SK-N-SH (cell line): ENCODE measurements at regions not wholly inside any gene's neighbourhood (a gene's known extent, or its start where the extent isn't known, plus 50 kb on each side); places are given as distances from the start of the nearest gene placed in this dataset.

Source experiments
- CTCF ChIA-PET: fragments of 300-600, 350-600 bp; formaldehyde crosslinking; extraction: SDS; loops from one replicate; lab custom pipeline; 2021; lab: Yijun Ruan, JAX
- POLR2A ChIA-PET: fragments of 350-600 bp; sonication (Branson Sonifier 250); formaldehyde crosslinking; extraction: SDS; loops from one replicate; lab custom pipeline; 2020; ENCODE audit warnings: antibody characterized with exemption, inconsistent platforms; lab: Yijun Ruan, JAX
- DNase-seq: peaks from one replicate; pipeline ENCODE4 v3.0.0; 2012
- H2AFZ ChIP-seq: fragments of 200-600 bp; sonication (generic); 2 replicates; pipeline ENCODE4 v1.8.1; 2016; ENCODE audit warnings: antibody characterized with exemption, mild to moderate bottlenecking, low read depth
- H3F3A ChIP-seq: fragments of 200-600 bp; sonication (generic); replicated peaks from 2 replicates; pipeline ENCODE3; 2016; ENCODE audit warnings: antibody characterized with exemption, mild to moderate bottlenecking; ENCODE audit not compliant: insufficient read depth
- H3K27ac ChIP-seq, 2 experiments: fragments of 200-500 bp in 1 of 2; fragments of 200-600 bp in 1 of 2; sonication (Bioruptor generic) in 1 of 2; sonication (generic), shearing (Covaris generic) in 1 of 2; 2 replicates each; pipeline versions ENCODE4 v1.5.1 to v1.6.1; 2014 to 2016; ENCODE audit warnings: low read depth in 2 of 2, inconsistent platforms in 1 of 2, low read length in 1 of 2, mild to moderate bottlenecking in 1 of 2, mixed read lengths in 1 of 2
- H3K27me3 ChIP-seq: fragments of 200-600 bp; sonication (generic), shearing (Covaris generic); 2 replicates; pipeline ENCODE4 v1.6.1; 2016; ENCODE audit warnings: mixed run types; ENCODE audit not compliant: insufficient read depth
- H3K36me3 ChIP-seq, 2 experiments: fragments of 200-500 bp in 1 of 2; fragments of 200-600 bp in 1 of 2; sonication (Bioruptor generic) in 1 of 2; sonication (generic) in 1 of 2; replicated peaks in 1 of 2; 2 replicates each; pipeline versions ENCODE3 to v1.5.1; 2014 to 2016; ENCODE audit warnings: low read length in 1 of 2, mild to moderate bottlenecking in 1 of 2; ENCODE audit not compliant: insufficient read depth in 2 of 2, control insufficient read depth in 1 of 2
- H3K4me1 ChIP-seq, 2 experiments: fragments of 200-500 bp in 1 of 2; fragments of 200-600 bp in 1 of 2; sonication (Bioruptor generic) in 1 of 2; sonication (generic), shearing (Covaris generic) in 1 of 2; 2 replicates each; pipeline versions ENCODE4 v1.5.1 to v1.6.1; 2014 to 2016; ENCODE audit warnings: low read depth in 1 of 2, low read length in 1 of 2, mixed run types in 1 of 2; ENCODE audit not compliant: insufficient read depth in 2 of 2, control insufficient read depth in 1 of 2
- H3K4me2 ChIP-seq: fragments of 200-600 bp; sonication (generic), shearing (Covaris generic); 2 replicates; pipeline ENCODE4 v1.6.1; 2017; ENCODE audit warnings: mixed run types
- H3K4me3 ChIP-seq, 2 experiments: fragments of 200-500 bp in 1 of 2; fragments of 200-600 bp in 1 of 2; sonication (Bioruptor generic) in 1 of 2; sonication (generic), shearing (Covaris generic) in 1 of 2; 2 replicates each; pipeline versions ENCODE4 v1.5.1 to v1.8.1; 2014 to 2016; ENCODE audit warnings: low read depth in 2 of 2, inconsistent platforms in 1 of 2, low read length in 1 of 2, mild to moderate bottlenecking in 1 of 2, mixed read lengths in 1 of 2, moderate library complexity in 1 of 2
- H3K79me2 ChIP-seq: fragments of 200-600 bp; sonication (generic); 2 replicates; pipeline ENCODE4 v1.8.1; 2017; ENCODE audit warnings: mild to moderate bottlenecking; ENCODE audit not compliant: insufficient read depth
- H3K9ac ChIP-seq: fragments of 200-600 bp; sonication (generic); 2 replicates; pipeline ENCODE4 v1.6.1; 2017; ENCODE audit warnings: mixed run types
- H3K9me2 ChIP-seq: fragments of 200-600 bp; sonication (generic); 2 replicates; pipeline ENCODE4 v1.6.1; 2017; ENCODE audit warnings: mixed run types
- H3K9me3 ChIP-seq: fragments of 200-600 bp; sonication (generic); 2 replicates; pipeline ENCODE4 v1.6.1; 2017; ENCODE audit warnings: mixed run types, mild to moderate bottlenecking, moderate library complexity
- H4K20me1 ChIP-seq: fragments of 200-600 bp; sonication (generic); 2 replicates; pipeline ENCODE4 v1.6.1; 2017; ENCODE audit warnings: mild to moderate bottlenecking, mixed run types; ENCODE audit not compliant: insufficient read depth
- ELF1 ChIP-seq: IDR thresholded peaks from 2 replicates; pipeline ENCODE4 v1.4.0; 2012
- FOXM1 ChIP-seq: IDR thresholded peaks from 2 replicates; pipeline ENCODE4 v1.4.0; 2012; ENCODE audit warnings: low read depth, mild to moderate bottlenecking
- GABPA ChIP-seq: IDR thresholded peaks from 2 replicates; pipeline ENCODE4 v1.4.0; 2012; ENCODE audit warnings: low read depth, mild to moderate bottlenecking
- MEF2A ChIP-seq: IDR thresholded peaks from 2 replicates; pipeline ENCODE4 v1.4.0; 2012; ENCODE audit warnings: low read depth, borderline replicate concordance
- NFIC ChIP-seq: IDR thresholded peaks from 2 replicates; pipeline ENCODE4 v1.4.0; 2012; ENCODE audit warnings: borderline replicate concordance
- NRF1 ChIP-seq: IDR thresholded peaks from 2 replicates; pipeline ENCODE4 v1.6.1; 2012; ENCODE audit warnings: low read depth, mild to moderate bottlenecking, low read length
- POLR2AphosphoS5 ChIP-seq: IDR thresholded peaks from 2 replicates; pipeline ENCODE4 v1.6.1; 2012; ENCODE audit warnings: low read depth, low read length
- RAD21 ChIP-seq: IDR thresholded peaks from 2 replicates; pipeline ENCODE4 v1.6.1; 2012; ENCODE audit warnings: mild to moderate bottlenecking, low read length
- RCOR1 ChIP-seq: fragments of 150-350 bp; IDR thresholded peaks from 2 replicates; pipeline ENCODE4 v1.6.1; 2017; ENCODE audit warnings: antibody characterized with exemption, low read length
- RFX5 ChIP-seq: IDR thresholded peaks from 2 replicates; pipeline ENCODE4 v1.6.1; 2012; ENCODE audit warnings: mild to moderate bottlenecking, improper control_type of control experiment, low read length
- RXRA ChIP-seq: IDR thresholded peaks from 2 replicates; pipeline ENCODE4 v1.4.0; 2012; ENCODE audit warnings: low read depth, mild to moderate bottlenecking, borderline replicate concordance
- SMC3 ChIP-seq: IDR thresholded peaks from 2 replicates; pipeline ENCODE4 v1.6.1; 2012; ENCODE audit warnings: low read depth, low read length, improper control_type of control experiment
- TAF1 ChIP-seq: IDR thresholded peaks from 2 replicates; pipeline ENCODE4 v1.6.1; 2012; ENCODE audit warnings: low read depth, mild to moderate bottlenecking, low read length, moderate library complexity, borderline replicate concordance
- TCF12 ChIP-seq: IDR thresholded peaks from 2 replicates; pipeline ENCODE4 v1.4.0; 2012
- YY1 ChIP-seq: IDR thresholded peaks from 2 replicates; pipeline ENCODE4 v1.4.0; 2012; ENCODE audit warnings: low read depth, mild to moderate bottlenecking
- WGBS: methylation state at CpG from one replicate; pipeline ENCODE4 v1.1.6; 2017; ENCODE audit warnings: low lambda C conversion rate; 5-methylcytosine and 5-hydroxymethylcytosine counted together
- TF ChIP-seq, protein P1 (sequence below): IDR thresholded peaks from 2 replicates; pipeline ENCODE4 v1.4.0; 2012; ENCODE audit warnings: low read depth, borderline replicate concordance
- TF ChIP-seq, protein P2 (sequence below): fragments of 200-600 bp; sonication (generic); IDR thresholded peaks from 2 replicates; pipeline ENCODE4 v1.6.1; 2017; ENCODE audit warnings: antibody characterized with exemption, mild to moderate bottlenecking, moderate library complexity
- TF ChIP-seq, protein P3 (sequence below): fragments of 150-350 bp; IDR thresholded peaks from 2 replicates; pipeline ENCODE4 v1.6.1; 2016; ENCODE audit warnings: mild to moderate bottlenecking, low read depth, low read length
- TF ChIP-seq, protein P4 (sequence below): fragments of 150-350 bp; IDR thresholded peaks from 2 replicates; pipeline ENCODE4 v1.6.1; 2017; ENCODE audit warnings: antibody characterized with exemption, low read length, low read depth, borderline replicate concordance
- TF ChIP-seq, protein P5 (sequence below): IDR thresholded peaks from 2 replicates; pipeline ENCODE4 v1.4.0; 2012; ENCODE audit warnings: low read depth

DNA sequence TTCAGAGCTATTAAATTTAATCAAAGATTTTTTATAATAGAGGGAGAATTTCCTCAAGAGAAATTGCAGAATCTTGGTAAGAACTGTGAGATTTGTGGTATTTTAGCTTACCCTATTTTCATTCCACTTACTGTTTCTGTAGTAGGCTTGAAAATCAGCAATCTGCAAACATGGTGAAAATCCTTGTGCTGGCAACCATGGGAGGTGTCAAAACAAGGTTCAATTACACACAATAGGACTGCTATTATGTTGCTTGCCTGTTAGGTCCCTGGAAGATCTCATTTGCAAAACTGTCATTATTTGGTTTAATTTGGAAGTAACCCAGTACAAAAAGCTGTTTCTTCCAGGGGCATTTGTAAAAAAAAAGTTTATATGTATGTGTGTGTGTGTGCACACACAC, 662.8 kb upstream of the SLITRK6 start (continued):
- TF ChIP-seq, protein P1, sequence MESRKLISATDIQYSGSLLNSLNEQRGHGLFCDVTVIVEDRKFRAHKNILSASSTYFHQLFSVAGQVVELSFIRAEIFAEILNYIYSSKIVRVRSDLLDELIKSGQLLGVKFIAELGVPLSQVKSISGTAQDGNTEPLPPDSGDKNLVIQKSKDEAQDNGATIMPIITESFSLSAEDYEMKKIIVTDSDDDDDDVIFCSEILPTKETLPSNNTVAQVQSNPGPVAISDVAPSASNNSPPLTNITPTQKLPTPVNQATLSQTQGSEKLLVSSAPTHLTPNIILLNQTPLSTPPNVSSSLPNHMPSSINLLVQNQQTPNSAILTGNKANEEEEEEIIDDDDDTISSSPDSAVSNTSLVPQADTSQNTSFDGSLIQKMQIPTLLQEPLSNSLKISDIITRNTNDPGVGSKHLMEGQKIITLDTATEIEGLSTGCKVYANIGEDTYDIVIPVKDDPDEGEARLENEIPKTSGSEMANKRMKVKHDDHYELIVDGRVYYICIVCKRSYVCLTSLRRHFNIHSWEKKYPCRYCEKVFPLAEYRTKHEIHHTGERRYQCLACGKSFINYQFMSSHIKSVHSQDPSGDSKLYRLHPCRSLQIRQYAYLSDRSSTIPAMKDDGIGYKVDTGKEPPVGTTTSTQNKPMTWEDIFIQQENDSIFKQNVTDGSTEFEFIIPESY = no peak
- no peak for TF ChIP-seq NRF1
- TF ChIP-seq, all 33 proteins: peak for 0

DNA sequence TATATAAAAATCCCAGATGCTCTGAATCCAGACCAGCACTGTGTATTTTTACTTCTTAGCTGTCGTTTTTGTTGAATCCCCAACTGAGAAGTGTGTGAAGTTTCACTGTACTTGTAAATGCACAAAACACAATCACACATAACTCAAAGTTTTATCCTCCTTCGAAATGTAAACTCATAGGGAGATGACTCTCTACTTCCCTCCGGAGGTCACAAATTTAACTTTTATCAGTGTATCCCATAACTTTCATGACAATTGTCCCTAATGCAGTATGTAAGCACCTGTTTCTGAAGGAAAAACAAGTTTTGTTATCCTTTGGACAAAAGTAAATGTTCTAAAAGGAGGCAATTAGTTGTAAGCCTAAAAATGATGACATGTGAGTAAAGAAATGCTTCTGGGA, 665.0 kb upstream of the SLITRK6 start:
- ChIA-PET POLR2A (no interaction called here), CTCF (no interaction called here)
- H3K4me3 ChIP-seq = no peak overlapping the region
- no peaks in the 10 kb centered on the region for H3K9me2 ChIP-seq
- no peaks in the 10 kb centered on the region for H3K79me2 ChIP-seq
- no peaks in the 10 kb centered on the region for H3K36me3 ChIP-seq
- no peaks in the 10 kb centered on the region; the same call in 1 of the 2 replicates for H3K9me3 ChIP-seq
- no peaks in the 10 kb centered on the region for H3K4me1 ChIP-seq
- H4K20me1 ChIP-seq = no peaks in the 10 kb centered on the region
- no peak for TF ChIP-seq YY1
- no peak for TF ChIP-seq NRF1
- TF ChIP-seq, protein P2, sequence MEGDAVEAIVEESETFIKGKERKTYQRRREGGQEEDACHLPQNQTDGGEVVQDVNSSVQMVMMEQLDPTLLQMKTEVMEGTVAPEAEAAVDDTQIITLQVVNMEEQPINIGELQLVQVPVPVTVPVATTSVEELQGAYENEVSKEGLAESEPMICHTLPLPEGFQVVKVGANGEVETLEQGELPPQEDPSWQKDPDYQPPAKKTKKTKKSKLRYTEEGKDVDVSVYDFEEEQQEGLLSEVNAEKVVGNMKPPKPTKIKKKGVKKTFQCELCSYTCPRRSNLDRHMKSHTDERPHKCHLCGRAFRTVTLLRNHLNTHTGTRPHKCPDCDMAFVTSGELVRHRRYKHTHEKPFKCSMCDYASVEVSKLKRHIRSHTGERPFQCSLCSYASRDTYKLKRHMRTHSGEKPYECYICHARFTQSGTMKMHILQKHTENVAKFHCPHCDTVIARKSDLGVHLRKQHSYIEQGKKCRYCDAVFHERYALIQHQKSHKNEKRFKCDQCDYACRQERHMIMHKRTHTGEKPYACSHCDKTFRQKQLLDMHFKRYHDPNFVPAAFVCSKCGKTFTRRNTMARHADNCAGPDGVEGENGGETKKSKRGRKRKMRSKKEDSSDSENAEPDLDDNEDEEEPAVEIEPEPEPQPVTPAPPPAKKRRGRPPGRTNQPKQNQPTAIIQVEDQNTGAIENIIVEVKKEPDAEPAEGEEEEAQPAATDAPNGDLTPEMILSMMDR = peak; percentile 40
- no peak for TF ChIP-seq GABPA
- peak; percentile 1 for DNase-seq
- WGBS = 10% methylated on average over 3 of the region's 3 CpGs
- no peaks in the 10 kb centered on the region for H3K27me3 ChIP-seq
- no peak overlapping the region for H3K27ac ChIP-seq
- no peak overlapping the region for H3K9ac ChIP-seq
- H2AFZ ChIP-seq = no peak overlapping the region
- H3F3A ChIP-seq = no peaks in the 10 kb centered on the region
- no peak overlapping the region for H3K4me2 ChIP-seq

DNA sequence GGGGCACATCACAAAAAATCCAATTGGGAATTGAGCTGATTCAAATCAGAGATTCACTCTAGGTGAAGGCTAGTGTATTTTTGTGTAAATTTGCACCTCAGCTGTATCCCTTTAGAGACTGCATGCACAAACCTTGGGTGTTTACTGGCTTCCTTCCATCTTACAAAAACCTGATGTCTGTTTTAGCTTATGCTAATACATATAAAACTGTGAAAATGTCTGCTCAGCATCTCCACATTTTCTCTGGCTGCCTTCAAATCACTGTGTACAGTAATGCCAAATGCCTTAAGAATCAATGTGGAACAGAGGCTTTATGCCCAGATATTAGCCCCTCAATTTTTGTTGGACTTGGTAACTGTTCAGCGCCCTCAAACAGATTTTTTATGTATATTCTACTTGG, 675.8 kb upstream of the SLITRK6 start:
- H2AFZ ChIP-seq = no peak overlapping the region
- WGBS = 6% methylated on average over 1 of the region's 1 CpG
- CTCF ChIA-PET = no interaction called here
- H3K9ac ChIP-seq = no peak overlapping the region
- H3K9me3 ChIP-seq = no peaks in the 10 kb centered on the region
- H3K36me3 ChIP-seq = no peaks in the 10 kb centered on the region
- no peak for DNase-seq
- TF ChIP-seq, protein P3, sequence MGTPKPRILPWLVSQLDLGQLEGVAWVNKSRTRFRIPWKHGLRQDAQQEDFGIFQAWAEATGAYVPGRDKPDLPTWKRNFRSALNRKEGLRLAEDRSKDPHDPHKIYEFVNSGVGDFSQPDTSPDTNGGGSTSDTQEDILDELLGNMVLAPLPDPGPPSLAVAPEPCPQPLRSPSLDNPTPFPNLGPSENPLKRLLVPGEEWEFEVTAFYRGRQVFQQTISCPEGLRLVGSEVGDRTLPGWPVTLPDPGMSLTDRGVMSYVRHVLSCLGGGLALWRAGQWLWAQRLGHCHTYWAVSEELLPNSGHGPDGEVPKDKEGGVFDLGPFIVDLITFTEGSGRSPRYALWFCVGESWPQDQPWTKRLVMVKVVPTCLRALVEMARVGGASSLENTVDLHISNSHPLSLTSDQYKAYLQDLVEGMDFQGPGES = no peak
- TF ChIP-seq MEF2A (no peak), TCF12 (no peak), NFIC (no peak), SMC3 (no peak), POLR2AphosphoS5 (no peak), RCOR1 (no peak), TAF1 (no peak), RFX5 (no peak), RAD21 (no peak), YY1 (no peak), ELF1 (no peak), NRF1 (no peak), RXRA (no peak), FOXM1 (no peak)
- TF ChIP-seq, protein P4, sequence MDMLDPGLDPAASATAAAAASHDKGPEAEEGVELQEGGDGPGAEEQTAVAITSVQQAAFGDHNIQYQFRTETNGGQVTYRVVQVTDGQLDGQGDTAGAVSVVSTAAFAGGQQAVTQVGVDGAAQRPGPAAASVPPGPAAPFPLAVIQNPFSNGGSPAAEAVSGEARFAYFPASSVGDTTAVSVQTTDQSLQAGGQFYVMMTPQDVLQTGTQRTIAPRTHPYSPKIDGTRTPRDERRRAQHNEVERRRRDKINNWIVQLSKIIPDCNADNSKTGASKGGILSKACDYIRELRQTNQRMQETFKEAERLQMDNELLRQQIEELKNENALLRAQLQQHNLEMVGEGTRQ = no peak
- TF ChIP-seq, protein P5, sequence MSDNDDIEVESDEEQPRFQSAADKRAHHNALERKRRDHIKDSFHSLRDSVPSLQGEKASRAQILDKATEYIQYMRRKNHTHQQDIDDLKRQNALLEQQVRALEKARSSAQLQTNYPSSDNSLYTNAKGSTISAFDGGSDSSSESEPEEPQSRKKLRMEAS = no peak
- no peaks in the 10 kb centered on the region for H3K9me2 ChIP-seq
- no peaks in the 10 kb centered on the region; the same call in 1 of the 2 replicates for H3K27me3 ChIP-seq
- H3F3A ChIP-seq = no peaks in the 10 kb centered on the region
- H3K27ac ChIP-seq = no peak overlapping the region
- no peak overlapping the region for H3K4me3 ChIP-seq
- H3K79me2 ChIP-seq = no peaks in the 10 kb centered on the region
- POLR2A ChIA-PET = no interaction called here
- H4K20me1 ChIP-seq = no peaks in the 10 kb centered on the region
- H3K4me2 ChIP-seq = no peak overlapping the region
- no peaks in the 10 kb centered on the region for H3K4me1 ChIP-seq
